A549 (cell line): ENCODE measurements at regions not wholly inside any gene's neighbourhood (a gene's known extent, or its start where the extent isn't known, plus 50 kb on each side); places are given as distances from the start of the nearest gene placed in this dataset.

Experiments used
- ATAC-seq, 2 experiments: fragments of 200-7000 bp in 1 of 2; fragments of >200 bp in 1 of 2; cut with Nextera tagmentation in 1 of 2; cut with Tn5 transposase in 1 of 2; 3 replicates each; pipeline versions ENCODE4 v1.8.0 to v1.9.1; 2018 to 2020; ENCODE audit warnings: mild to moderate bottlenecking in 1 of 2, moderate library complexity in 1 of 2
- CTCF ChIA-PET: fragments of 300-600 bp; sonication (Branson Sonifier 250); formaldehyde crosslinking; extraction: SDS; loops from one replicate; lab custom pipeline; 2021; ENCODE audit warnings: antibody characterized with exemption, inconsistent platforms; lab: Yijun Ruan, JAX
- POLR2A ChIA-PET: fragments of 350-600 bp; formaldehyde crosslinking; extraction: SDS; loops from one replicate; lab custom pipeline; 2021; ENCODE audit warnings: antibody characterized with exemption, inconsistent platforms; lab: Yijun Ruan, JAX
- DNase-seq, 2 experiments: peaks; one replicate each; pipeline versions ENCODE4 v3.0.0 to v3.0.0-alpha.2; 2011 to 2016; ENCODE audit warnings: low read depth in 1 of 2, low spot score in 1 of 2
- FAIRE-seq: peaks from 2 replicates; lab custom pipeline; 2011; peaks lifted over from hg19 to GRCh38; lab: Jason Lieb, UNC
- H3K27ac ChIP-seq, 2 experiments: fragments of >200 bp; sonication (Bioruptor Twin); formaldehyde crosslinking; 3 replicates each; pipeline ENCODE4 v1.5.1; 2016 to 2017
- H3K4me1 ChIP-seq: fragments of >200 bp; sonication (Bioruptor Twin); formaldehyde crosslinking; 3 replicates; pipeline ENCODE4 v1.6.1; 2016
- H3K4me2 ChIP-seq: fragments of >200 bp; sonication (Bioruptor Twin); formaldehyde crosslinking; 3 replicates; pipeline ENCODE4 v1.6.1; 2016
- H3K4me3 ChIP-seq: fragments of >200 bp; sonication (Bioruptor Twin); formaldehyde crosslinking; 3 replicates; pipeline ENCODE4 v1.5.1; 2016
- H3K9me3 ChIP-seq: fragments of >200 bp; sonication (Bioruptor Twin); formaldehyde crosslinking; 3 replicates; pipeline ENCODE4 v1.6.1; 2016
- CBX8 ChIP-seq: fragments of 200-600 bp; sonication (generic); IDR thresholded peaks from 2 replicates; pipeline ENCODE4 v1.6.1; 2016
- CHD2 ChIP-seq: fragments of 150-350 bp; IDR thresholded peaks from 2 replicates; pipeline ENCODE4 v1.6.1; 2014; ENCODE audit warnings: low read length; ENCODE audit not compliant: partially characterized antibody
- EHF ChIP-seq: fragments of 250-450 bp; sonication (Bioruptor Pico); IDR thresholded peaks from 2 replicates; pipeline ENCODE4 v1.5.0; 2020; ENCODE audit warnings: mild to moderate bottlenecking
- EP300 ChIP-seq, 2 experiments: fragments of >200 bp; sonication (Bioruptor Twin); formaldehyde crosslinking; IDR thresholded peaks; 2 replicates in 1 of 2; 3 replicates in 1 of 2; pipeline ENCODE4 v1.6.1; 2016 to 2017
- FOSB ChIP-seq: fragments of 250-450 bp; sonication (Bioruptor Pico); IDR thresholded peaks from 2 replicates; pipeline ENCODE4 v1.5.0; 2020; ENCODE audit warnings: mild to moderate bottlenecking, moderate library complexity
- FOXS1 ChIP-seq: fragments of 250-450 bp; sonication (Bioruptor Pico); IDR thresholded peaks from 2 replicates; pipeline ENCODE4 v1.5.0; 2020; ENCODE audit warnings: mild to moderate bottlenecking, moderate library complexity
- HDAC2 ChIP-seq: fragments of 200-600 bp; sonication (generic); IDR thresholded peaks from 2 replicates; pipeline ENCODE4 v1.6.1; 2016
- HOXB13 ChIP-seq: fragments of 250-450 bp; sonication (Bioruptor Pico); IDR thresholded peaks from 2 replicates; pipeline ENCODE4 v1.5.0; 2020; ENCODE audit warnings: low read depth, mild to moderate bottlenecking, moderate library complexity
- HOXB5 ChIP-seq: fragments of 250-450 bp; sonication (Bioruptor Pico); IDR thresholded peaks from 2 replicates; pipeline ENCODE4 v1.5.0; 2020; ENCODE audit warnings: mild to moderate bottlenecking, moderate library complexity
- KDM5A ChIP-seq: fragments of 200-600 bp; sonication (generic); IDR thresholded peaks from 2 replicates; pipeline ENCODE4 v1.6.1; 2016; ENCODE audit warnings: antibody characterized with exemption, mild to moderate bottlenecking
- MAFK ChIP-seq: fragments of 450-650 bp; IDR thresholded peaks from 2 replicates; pipeline ENCODE4 v1.6.1; 2014; ENCODE audit not compliant: partially characterized antibody
- MYC ChIP-seq: IDR thresholded peaks from 2 replicates; pipeline ENCODE4 v1.6.1; 2012; ENCODE audit warnings: mild to moderate bottlenecking, inconsistent platforms, low read length, improper control_type of control experiment, borderline replicate concordance
- NFE2L2 ChIP-seq: fragments of 150-350 bp; conservative IDR thresholded peaks from 2 replicates; pipeline ENCODE4 v1.6.1; 2014; ENCODE audit warnings: low read length
- NPAS2 ChIP-seq: fragments of 250-450 bp; sonication (Bioruptor Pico); IDR thresholded peaks from 2 replicates; pipeline ENCODE4 v1.8.0; 2022; ENCODE audit warnings: mild to moderate bottlenecking, moderate library complexity, borderline replicate concordance
- POLR2AphosphoS2 ChIP-seq: conservative IDR thresholded peaks from 2 replicates; pipeline ENCODE4 v1.6.1; 2012; ENCODE audit warnings: low read length, improper control_type of control experiment, inconsistent platforms
- RAD21 ChIP-seq, 2 experiments: fragments of >200 bp in 1 of 2; sonication (Bioruptor Twin) in 1 of 2; formaldehyde crosslinking in 1 of 2; IDR thresholded peaks in 1 of 2; conservative IDR thresholded peaks in 1 of 2; 2 replicates in 1 of 2; 3 replicates in 1 of 2; pipeline ENCODE4 v1.6.1; 2012 to 2018; ENCODE audit warnings: inconsistent platforms in 1 of 2
- TFCP2L1 ChIP-seq: fragments of 250-450 bp; sonication (Bioruptor Pico); IDR thresholded peaks from 2 replicates; pipeline ENCODE4 v1.5.0; 2021; ENCODE audit warnings: mild to moderate bottlenecking
- ZSCAN20 ChIP-seq: fragments of 250-450 bp; sonication (Bioruptor Pico); IDR thresholded peaks from 2 replicates; pipeline ENCODE4 v1.8.0; 2022; ENCODE audit warnings: mild to moderate bottlenecking, moderate library complexity
- WGBS: methylation state at CpG from one replicate; pipeline ENCODE4 v1.1.6; 2017; ENCODE audit errors: missing lambda C conversion rate; 5-methylcytosine and 5-hydroxymethylcytosine counted together
- TF ChIP-seq, protein P1 (sequence below): fragments of >200 bp; sonication (Bioruptor Twin); formaldehyde crosslinking; IDR thresholded peaks from 3 replicates; pipeline ENCODE4 v1.6.1; 2016
- TF ChIP-seq, protein P2 (sequence below): fragments of >200 bp; sonication (Bioruptor Twin); formaldehyde crosslinking; IDR thresholded peaks from 2 replicates; pipeline ENCODE4 v1.6.1; 2016
- TF ChIP-seq, protein P3 (sequence below): IDR thresholded peaks from 2 replicates; pipeline ENCODE4 v1.6.1; 2012
- TF ChIP-seq, protein P4 (sequence below): fragments of 250-450 bp; sonication (Bioruptor Pico); IDR thresholded peaks from 2 replicates; pipeline ENCODE4 v1.5.0; 2020; ENCODE audit warnings: low read depth, mild to moderate bottlenecking, moderate library complexity
- TF ChIP-seq, protein P5 (sequence below): fragments of 450-650 bp; IDR thresholded peaks from 2 replicates; pipeline ENCODE4 v1.6.1; 2014; ENCODE audit warnings: antibody characterized with exemption

DNA sequence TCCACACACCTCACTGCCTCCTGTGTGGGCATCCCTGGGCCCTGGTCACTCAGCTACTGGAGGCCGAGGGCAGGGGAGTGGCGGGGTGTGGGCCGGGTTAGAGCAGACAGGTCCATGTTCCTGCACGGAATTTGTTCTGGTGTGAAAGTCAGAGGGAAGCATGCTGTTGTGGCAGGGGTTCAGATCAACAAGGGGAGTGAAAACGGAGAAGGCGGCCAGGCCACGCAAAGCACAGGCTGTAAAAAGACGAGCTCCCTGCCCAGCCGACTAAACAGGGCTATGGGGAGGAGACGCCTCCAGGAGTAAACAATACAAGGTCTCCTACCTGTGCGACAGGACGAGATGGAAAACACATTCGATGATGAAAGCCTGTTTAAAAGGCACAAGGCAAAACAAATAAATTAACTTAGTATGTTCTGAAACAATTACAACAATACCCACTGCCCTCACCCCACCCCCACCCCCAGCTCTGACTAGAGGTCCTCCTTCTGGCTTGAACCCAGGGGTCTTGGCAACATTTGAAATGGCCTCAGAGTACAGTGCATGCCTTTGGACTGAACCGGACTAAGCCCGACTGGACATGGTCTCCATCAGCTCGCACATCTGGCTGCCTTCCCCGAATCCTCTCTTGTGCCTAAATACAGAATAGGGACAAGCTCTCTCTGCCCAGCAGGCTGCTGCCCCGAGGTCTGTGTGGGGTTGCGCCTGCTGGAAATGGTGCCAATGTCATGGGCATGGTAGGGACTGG is 274.9 kb upstream of the DIO3 start:
- TF ChIP-seq EHF (CRISPR knock-in tag) = no peak
- TF ChIP-seq, protein P1, sequence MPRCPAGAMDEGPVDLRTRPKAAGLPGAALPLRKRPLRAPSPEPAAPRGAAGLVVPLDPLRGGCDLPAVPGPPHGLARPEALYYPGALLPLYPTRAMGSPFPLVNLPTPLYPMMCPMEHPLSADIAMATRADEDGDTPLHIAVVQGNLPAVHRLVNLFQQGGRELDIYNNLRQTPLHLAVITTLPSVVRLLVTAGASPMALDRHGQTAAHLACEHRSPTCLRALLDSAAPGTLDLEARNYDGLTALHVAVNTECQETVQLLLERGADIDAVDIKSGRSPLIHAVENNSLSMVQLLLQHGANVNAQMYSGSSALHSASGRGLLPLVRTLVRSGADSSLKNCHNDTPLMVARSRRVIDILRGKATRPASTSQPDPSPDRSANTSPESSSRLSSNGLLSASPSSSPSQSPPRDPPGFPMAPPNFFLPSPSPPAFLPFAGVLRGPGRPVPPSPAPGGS = no peak
- H3K4me1 ChIP-seq = no peaks in the 10 kb centered on the region
- ATAC-seq = no peak
- no peak for FAIRE-seq
- no peak for DNase-seq
- H3K4me2 ChIP-seq = no peak overlapping the region
- no peak overlapping the region for H3K27ac ChIP-seq
- POLR2A ChIA-PET = no interaction called here
- H3K9me3 ChIP-seq = peaks cover 6% of the 10 kb centered on the region; the same call in 1 of the 3 replicates
- 81% methylated on average over 17 of the region's 19 CpGs for WGBS
- no peak overlapping the region for H3K4me3 ChIP-seq
- CTCF ChIA-PET = interaction anchor here (1.6 kb wide), 1 partner anchor 8 kb away, joined by 4 read pairs; no protein-coding TSS in a partner anchor

DNA sequence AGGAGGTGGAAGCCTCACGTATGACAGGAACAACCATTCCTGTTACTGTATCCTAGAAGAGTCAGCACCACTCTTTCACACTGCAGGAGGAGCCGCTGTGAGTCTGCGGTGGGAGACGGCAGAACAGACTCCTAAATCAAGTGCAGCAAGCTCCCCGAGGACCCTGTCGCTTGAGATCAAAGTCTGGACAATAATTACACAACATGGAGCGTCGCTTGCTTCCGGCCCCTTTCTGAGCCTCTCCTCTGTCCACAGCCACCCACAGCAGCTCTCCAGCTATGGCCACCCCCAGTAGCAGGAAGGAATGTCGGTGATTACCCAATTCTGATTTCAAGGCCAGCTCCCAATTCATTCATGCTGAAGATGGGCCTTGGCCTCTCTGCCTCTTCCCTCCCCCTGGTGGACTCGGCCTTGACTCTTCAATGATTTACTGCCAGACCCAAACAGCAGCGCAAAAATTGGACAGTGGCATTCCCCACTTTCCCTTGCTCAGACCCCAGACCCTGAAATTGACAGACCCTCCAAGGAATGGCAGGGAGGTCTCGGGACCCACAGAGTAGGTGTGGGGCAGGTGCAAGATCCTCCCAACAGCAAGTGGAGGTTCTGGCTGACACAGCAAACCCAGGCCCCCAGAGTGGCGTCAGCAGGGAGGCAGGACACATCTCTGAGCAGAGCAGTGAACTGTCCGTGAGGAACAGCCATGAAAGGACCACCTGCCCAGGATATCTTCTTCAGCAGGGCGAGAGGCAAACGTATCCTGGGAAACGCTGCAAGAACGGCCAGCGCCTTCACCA is 272.7 kb upstream of the DIO3 start:
- TF ChIP-seq, protein P2, sequence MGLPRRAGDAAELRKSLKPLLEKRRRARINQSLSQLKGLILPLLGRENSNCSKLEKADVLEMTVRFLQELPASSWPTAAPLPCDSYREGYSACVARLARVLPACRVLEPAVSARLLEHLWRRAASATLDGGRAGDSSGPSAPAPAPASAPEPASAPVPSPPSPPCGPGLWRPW = no peak
- no peak for TF ChIP-seq HDAC2
- TF ChIP-seq NPAS2 (CRISPR knock-in tag) = no peak
- no peak for TF ChIP-seq POLR2AphosphoS2
- H3K4me3 ChIP-seq = no peak overlapping the region
- H3K9me3 ChIP-seq = no peaks in the 10 kb centered on the region
- H3K4me1 ChIP-seq = no peaks in the 10 kb centered on the region
- FAIRE-seq (no peak), ATAC-seq (no peak), DNase-seq (no peak)
- ChIA-PET CTCF (interaction anchor here (1.6 kb wide), 1 partner anchor 10 kb away, joined by 4 read pairs; no protein-coding TSS in a partner anchor), POLR2A (no interaction called here)
- WGBS = 82% methylated on average over 19 of the region's 20 CpGs
- no peak overlapping the region for H3K4me2 ChIP-seq
- no peak overlapping the region for H3K27ac ChIP-seq

DNA sequence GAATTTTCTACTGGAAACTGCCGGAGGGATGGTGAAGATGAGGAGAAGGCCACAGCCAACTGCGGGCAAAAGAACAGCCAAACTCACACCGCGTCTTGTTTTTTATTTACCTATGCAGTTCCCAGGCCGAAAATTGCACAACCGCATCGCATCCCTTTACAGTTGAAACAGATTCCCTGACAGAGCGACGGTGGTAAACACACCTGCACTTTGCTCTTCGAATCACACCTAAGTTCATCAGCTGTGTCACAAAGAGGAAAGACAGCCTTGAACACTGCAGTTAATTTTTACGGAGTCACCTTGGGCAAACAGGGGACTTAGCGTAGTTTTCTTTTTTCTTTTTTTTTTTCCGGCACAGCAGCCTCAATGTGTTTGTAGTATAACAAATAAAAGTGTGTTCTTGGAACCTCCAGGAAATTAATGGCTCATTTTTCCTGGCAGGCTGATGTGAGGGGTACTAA is 272.0 kb upstream of the DIO3 start:
- FAIRE-seq (no peak), ATAC-seq (no peak), DNase-seq (no peak)
- Histone ChIP-seq H3K4me3 (no peak overlapping the region), H3K4me1 (no peaks in the 10 kb centered on the region), H3K4me2 (no peak overlapping the region), H3K27ac (no peak overlapping the region), H3K9me3 (no peaks in the 10 kb centered on the region)
- POLR2A ChIA-PET = no interaction called here
- WGBS = 80% methylated on average over 13 of the region's 13 CpGs
- TF ChIP-seq HOXB5 (no peak), ZSCAN20 (CRISPR knock-in tag) (no peak), TFCP2L1 (CRISPR knock-in tag) (no peak), POLR2AphosphoS2 (no peak), CHD2 (no peak), KDM5A (no peak), HOXB13 (CRISPR knock-in tag) (no peak), EHF (CRISPR knock-in tag) (no peak), MYC (no peak), NFE2L2 (no peak), CBX8 (no peak), FOXS1 (CRISPR knock-in tag) (no peak), MAFK (no peak), FOSB (CRISPR knock-in tag) (no peak), EP300 (IDR thresholded peaks at IDR 0.05) (no peak), RAD21 (conservative IDR thresholded peaks at IDR 0.05 in 1 of 2, IDR thresholded peaks at IDR 0.05 in 1 of 2) (no peak)
- TF ChIP-seq, protein P3, sequence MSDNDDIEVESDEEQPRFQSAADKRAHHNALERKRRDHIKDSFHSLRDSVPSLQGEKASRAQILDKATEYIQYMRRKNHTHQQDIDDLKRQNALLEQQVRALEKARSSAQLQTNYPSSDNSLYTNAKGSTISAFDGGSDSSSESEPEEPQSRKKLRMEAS = no peak
- TF ChIP-seq, protein P2 = no peak
- TF ChIP-seq, protein P4, sequence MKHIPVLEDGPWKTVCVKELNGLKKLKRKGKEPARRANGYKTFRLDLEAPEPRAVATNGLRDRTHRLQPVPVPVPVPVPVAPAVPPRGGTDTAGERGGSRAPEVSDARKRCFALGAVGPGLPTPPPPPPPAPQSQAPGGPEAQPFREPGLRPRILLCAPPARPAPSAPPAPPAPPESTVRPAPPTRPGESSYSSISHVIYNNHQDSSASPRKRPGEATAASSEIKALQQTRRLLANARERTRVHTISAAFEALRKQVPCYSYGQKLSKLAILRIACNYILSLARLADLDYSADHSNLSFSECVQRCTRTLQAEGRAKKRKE (CRISPR knock-in tag) = no peak
- TF ChIP-seq, protein P5, sequence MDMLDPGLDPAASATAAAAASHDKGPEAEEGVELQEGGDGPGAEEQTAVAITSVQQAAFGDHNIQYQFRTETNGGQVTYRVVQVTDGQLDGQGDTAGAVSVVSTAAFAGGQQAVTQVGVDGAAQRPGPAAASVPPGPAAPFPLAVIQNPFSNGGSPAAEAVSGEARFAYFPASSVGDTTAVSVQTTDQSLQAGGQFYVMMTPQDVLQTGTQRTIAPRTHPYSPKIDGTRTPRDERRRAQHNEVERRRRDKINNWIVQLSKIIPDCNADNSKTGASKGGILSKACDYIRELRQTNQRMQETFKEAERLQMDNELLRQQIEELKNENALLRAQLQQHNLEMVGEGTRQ = no peak
- CTCF ChIA-PET = no interaction called here
